ENCODE measurements at regions not wholly inside any gene's neighbourhood (a gene's known extent, or its start where the extent isn't known, plus 50 kb on each side); places are given as distances from the start of the nearest gene placed in this dataset.
"Not testable (repeated sequence)": the region's sequence is repeated elsewhere in the genome, so short reads cannot be mapped to it uniquely, and the experiment has no call there.

DNA sequence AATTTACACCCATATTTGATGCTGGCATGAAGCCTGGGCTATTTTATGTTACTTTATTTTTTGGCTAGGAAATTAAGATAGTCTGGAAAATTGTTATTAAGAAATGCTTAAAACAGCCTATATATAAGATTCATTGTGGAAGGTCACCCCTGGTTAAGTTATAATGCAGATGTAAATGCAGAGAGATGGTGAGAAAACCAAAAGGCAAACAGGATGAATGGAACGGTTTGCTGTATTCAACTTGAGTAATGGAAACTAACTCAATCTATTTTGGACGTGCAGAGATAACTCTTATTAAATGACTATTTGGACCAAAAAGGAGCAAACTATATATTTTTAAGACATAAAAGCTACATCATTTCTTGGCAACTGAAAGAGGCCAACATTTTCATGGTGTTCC lies 446.3 kb upstream of the FRG1 start:
- DNase-seq = no peak

DNA sequence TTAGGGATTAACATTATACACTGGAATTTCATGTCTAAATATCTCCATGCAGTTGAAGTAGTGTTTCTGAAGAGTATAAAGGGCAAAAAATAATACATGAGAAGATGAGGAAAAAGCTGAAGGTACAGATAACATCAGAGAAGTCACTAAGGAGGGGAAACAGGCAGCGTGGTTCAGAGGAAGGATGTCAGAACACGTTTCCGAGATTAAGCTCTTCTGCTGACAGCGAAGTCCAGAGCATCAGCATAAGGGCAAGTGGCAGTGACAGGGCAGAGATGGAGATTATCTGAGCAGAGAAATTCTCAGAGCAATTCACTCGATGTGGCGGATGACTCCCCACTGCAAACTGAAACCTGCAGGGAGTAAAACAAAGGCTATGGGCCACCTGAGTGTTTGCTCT lies 443.2 kb upstream of the FRG1 start:
- no peak for DNase-seq

DNA sequence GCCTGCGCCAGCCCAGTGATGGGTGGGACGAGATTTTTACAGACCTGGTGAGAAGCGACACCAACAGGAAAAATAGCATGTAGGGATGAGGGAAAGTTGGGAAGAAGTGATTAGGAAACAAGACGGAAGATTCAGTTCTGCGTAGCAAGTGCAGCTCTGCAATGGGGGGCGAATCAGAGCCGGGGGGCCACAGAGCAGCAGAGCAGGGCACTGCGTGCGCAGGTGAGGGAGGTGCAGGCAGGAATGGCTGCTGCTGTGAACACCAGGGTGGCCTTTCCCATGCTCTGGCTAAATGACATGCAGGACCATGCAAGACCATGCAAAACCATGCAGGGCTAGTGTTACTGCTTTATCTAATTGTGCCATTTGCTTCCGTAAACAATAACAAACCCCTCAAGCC lies 442.7 kb upstream of the FRG1 start:
- DNase-seq = no peak

DNA sequence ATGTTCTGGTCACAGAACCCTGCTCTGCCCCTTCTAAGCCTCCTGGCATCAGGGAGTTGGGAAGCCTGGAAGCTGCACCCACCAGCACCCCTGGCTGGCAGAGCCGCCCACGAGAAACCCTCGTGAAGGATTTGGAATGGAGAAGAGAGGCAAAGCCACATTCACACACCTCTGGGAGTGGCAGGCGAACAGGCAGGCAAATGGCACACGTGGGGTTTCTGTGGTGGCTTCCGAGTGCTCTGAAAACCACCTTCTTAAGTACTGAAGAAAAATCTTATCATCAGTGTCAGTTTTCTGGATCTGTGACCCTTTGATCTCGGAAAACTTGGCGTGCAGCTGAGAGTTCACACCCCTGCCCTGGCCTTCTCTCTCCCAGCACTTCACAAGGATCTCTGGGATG lies 442.2 kb upstream of the FRG1 start:
- DNase-seq = no peak

DNA sequence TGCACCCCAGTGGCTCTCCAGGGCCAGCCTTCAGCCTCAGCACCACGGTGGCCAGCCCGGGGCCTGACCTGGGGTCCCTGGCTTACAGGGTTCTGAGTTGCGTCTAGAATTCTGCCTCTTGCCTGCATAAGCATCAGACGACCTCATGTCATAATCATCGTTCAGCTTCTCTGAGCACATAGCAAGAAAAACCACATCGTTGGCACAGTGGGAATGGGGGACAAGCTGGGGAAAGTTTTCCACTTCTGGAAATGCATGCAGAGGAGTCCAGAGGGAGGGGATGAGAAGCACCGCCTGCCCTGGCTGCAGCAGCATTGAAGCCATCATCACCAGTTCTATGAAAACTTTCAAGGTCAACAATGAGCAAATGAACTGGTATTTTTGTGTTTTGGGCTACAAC lies 441.0 kb upstream of the FRG1 start:
- no peak for DNase-seq

DNA sequence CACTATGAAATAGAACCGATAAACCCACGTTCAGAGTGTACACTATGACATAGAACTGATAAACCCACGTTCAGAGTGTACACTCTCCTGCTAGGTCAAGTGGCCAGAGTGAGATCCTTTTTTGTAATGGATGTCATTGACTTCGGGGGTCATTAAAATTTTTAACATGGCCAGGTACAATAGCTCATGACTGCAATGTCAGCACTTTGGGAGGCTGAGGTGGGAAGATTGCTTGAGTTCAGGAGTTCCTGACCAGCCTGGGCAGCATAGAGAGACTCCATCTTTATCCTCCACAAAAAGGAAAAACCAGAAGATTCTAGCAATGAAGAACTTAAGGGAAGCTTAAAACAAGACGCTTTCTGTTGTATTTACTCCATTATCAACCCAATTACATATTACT lies 439.7 kb upstream of the FRG1 start:
- DNase-seq = no peak

DNA sequence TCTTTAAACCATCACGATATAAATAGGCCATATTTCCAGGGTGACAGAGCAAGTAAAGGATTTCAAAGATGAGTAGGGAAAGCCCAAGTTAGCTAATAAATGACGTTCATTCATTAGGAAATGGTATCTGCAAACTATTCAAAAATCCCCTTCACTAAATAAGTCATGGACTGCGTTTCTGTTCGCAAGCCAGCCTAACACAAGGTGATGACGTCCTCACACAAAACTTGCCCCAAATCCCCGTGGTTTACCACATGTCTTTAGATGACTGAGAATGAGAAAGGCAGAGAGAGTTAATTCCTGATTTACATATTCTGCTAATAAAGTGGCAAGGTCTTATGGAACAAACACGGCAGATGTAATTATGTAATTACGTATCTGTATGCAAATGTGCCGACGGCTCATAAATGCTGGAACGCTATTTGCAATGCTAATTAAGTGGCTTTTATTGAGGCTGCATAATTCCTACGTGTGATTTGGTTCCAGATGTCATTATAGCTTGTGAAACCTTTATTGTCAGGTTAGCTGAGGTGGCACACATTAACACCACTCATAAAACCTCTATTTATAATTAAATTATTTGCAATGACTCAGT lies 437.7 kb upstream of the FRG1 start:
- DNase-seq = no peak

DNA sequence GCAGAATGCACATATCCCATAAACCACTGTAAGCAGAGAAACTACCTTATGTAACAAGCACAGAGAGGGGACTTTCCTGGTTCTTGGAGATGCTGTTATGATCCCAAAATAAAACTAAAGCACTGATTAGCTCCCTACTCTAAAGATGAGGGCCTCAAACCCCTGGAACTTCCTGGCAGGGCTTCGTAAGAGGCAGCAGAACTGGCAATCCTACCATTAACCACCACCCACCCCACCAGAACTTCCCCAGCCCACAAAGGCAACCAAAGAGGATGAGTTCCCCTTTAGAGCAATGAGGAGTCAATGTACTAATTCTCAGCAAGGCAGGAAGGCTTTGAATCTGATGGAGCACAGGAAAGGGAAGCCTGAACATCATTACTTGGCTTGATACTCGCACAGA lies 436.5 kb upstream of the FRG1 start:
- no peak for DNase-seq

DNA sequence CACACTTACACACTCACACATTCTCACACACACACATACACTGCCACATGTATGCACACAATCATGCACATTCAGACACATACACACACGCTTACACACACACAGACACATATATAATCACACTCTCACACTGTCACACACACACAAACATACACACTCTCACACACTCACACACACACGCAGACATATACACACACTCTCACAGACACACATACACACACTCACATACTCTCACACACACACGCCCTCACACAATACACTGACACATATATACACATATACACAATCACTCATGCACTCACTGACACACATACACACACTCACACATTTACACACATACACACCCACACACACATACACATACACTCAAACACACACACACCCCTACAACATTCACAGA lies 435.3 kb upstream of the FRG1 start:
- no peak for DNase-seq

DNA sequence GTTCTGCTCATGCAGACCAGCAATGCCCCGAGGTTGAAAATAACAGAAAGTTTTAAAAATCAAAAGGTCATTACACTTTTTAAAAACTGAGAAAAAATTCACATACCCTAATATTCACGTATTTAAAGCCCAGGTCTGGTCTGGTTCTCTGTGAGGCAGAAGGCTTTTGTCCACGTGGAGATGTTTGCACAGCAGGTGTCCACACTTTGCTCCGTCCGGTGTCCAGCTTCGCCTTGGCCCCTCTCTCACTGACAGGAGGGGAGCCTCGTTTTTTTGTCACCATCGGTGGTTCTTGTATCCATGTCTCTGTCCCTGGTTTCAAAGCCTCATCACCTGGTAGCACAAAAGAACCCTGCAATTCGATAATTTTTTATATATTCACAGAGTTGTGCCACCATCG lies 434.6 kb upstream of the FRG1 start:
- no peak for DNase-seq

DNA sequence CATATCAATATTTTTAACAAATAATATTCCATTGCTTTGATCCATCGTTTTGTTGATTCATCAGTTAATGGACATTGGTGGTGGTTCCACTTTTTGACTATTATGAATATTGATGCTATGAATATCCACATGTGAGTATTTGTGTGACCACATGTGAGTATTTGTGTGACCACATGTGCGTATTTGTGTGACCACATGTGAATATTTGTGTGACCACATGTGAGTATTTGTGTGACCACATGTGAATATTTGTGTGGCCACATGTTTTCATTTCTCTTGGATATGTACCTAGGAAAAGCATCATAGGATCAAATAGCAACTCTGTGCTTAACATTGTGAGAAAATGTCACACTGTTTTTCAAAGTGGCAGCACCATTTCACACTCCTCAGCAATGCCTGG lies 433.6 kb upstream of the FRG1 start:
- no peak for DNase-seq

DNA sequence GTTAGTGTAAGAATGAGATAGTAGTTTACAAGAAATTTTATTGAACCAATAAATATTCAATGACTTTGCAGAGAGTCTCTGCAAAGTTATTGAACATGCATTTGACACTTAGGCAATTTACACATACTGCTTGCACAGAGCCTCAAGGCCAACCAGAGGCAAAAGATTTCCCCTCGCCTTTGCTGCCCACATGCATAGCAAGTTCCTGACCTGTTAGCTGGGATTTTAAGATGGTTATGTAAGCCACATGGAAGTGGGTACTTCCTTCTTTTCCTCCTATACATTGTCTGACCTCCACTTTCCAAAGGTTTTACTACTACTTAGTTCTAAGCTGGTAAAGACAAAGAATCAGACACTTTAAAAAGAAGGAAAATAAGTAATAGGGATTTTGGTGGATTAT lies 430.1 kb upstream of the FRG1 start:
- no peak for DNase-seq

DNA sequence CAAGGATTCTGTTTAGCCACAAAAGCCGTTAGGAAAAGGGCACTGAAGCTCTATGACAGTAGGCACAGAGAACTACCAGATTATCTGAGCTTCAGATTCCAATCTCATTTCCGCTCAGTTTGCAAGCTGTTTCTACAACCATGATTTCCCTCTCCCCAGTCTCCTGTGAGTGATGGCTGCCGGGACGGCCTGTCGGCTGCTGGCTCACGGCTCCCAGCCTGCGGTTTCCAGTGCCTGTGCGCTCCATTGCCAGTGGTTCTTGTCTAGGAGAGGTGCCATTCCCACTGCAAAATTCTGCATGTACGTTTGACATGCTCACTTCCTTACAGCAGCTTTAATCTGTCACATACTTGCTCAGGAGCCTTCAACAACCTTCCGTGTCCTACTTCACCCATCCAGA lies 429.1 kb upstream of the FRG1 start:
- DNase-seq = no peak

DNA sequence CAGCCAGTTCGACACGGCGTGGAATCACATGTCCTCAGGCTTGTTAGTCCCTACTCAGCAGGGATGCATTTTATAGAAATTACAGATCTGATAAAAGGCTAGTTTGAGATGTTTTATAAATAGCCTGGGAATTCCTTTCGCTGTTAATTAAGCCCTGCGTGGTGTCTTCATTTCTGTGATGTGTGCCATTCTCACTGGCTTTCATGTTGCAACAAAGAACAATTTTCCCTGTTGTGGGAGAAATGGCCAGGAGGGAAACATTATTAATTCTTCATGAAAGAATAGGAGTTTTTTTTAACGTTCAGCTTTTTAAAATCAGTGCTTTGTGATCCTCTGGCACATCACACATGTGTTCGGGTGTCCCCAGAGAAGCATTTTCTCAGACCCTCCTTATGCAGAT lies 427.3 kb upstream of the FRG1 start:
- no peak for DNase-seq

DNA sequence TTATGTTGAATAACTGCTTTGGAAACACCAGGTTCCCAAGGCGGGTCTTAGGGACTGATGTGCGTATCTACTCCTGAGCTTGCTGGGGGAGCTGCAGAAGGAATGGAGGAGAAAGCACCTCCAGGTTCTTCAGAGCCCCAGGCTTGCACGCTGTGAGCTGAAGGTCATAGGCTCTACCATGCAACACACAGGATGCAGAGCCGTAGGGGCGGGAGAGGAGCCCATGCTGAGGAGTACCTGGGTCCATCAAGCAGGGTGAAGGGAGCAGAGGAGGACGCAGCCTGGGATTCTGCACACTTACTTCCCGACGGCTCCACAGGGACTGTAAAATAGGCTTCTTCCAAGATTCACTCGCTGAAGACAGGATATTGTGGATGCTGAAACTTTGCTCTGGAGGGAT lies 426.5 kb upstream of the FRG1 start:
- DNase-seq = no peak

DNA sequence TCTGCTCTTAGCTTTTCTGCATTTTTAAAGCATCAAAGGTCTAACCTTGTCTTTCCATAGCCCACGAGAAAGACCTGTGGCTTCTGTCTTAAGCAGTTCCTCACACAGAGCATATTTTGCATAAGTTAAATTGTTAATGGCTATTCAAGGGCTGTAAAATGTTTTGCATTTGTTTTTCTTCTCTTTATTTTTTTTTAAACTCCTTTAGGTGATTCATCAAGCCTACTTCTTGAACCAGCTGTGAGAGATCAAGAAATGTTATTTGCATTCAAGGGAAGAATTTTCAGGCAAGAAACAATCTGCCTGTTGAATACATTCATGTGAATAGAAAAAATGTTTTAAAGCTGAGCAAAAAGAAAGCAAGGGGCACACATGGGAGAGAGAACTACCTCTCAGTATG lies 423.8 kb upstream of the FRG1 start:
- DNase-seq = no peak

DNA sequence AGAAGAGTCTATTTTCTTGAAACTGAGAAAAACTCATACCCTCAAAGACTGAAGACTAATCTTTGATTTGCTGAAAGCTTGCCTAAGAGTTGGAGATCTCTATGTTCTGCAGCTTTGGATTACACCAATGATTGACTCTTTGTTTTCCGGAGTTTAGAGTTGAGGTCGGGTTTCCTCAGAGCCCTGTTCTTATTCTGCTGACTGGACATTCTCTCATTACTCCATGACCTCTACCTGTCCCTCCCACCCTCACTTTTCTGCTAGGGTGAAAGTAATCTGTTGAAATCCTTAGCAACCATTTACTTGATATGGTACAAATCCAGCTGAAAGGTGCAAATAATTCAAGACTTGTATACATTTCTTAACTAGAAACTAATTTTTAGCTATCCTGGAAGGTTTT lies 421.5 kb upstream of the FRG1 start:
- no peak for DNase-seq

DNA sequence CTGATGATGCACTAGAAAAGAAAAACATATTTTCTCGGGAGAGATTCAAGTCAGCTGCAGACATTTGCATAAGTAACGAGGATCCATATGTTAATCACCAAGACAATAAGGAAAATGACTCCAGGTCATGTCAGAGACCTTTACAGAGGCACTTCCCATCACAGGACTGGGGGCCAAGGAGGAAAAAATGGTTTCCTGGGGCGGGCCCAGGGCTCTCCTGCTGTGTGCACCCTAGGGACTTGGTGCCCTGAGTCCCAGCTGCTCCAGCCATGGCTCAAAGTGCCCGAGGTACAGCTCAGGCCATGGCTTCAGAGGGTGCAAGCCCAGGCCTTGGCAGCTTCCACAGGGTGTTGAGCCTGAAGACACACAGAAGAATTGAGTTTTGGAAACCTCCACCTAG lies 415.4 kb upstream of the FRG1 start:
- DNase-seq = no peak

DNA sequence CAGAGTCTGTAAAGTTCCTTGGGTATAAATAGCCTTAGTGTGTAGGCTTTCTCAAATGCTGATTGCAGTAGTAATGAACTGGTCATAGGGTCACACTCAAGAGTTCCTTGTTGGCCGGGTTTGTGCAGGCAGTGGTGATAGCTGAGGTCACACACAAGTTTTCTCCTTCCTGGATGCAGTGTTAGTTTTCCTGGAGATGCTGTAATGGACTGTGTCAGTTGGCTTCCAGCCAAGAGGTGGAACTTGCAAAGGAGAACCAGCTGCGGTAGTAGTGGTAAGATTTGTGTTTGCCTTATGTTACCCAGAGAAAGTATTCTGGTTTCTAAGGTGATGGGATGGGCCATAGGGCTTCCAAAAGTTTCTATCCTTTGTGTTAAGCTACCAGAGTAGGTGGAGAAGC lies 409.8 kb upstream of the FRG1 start:
- no peak for DNase-seq

DNA sequence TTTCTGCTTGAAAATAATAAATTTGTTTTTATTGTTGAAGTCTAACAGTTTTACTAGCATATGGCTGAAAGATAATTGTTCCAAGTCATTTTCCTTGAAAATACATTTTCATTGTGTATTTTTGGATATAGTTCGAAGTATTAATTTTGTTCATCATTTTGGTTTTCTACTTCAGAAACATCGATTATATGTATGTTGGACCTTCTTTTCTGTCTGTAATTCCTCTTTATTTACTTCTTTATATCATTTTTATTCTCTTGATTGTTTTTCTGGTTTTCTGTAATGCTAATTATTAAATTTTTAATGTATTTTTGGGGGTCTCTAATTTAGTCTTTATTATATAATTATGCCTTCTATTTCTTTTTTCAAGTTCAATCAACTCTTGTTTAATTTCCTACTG lies 407.1 kb upstream of the FRG1 start:
- DNase-seq = no peak

DNA sequence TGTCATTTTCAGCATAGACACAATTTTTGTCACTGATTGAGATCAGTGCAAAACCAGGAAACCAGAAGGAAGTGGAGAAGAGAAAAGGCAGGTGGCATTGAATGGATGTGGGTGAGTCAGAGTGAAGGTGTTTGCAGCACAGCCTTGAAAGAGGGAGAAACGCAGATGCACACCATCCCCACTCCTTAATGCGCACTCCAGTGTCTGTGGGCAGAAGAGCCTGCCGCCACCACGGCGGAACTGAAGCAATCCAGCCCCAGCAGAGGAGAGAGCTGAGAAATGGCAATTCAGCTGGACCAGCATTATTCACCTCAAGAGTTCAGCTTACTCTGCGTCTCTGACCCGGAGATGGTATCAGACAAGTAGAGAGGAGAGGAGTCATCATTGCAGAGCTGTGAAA lies 393.1 kb upstream of the FRG1 start:
- no peak for DNase-seq

DNA sequence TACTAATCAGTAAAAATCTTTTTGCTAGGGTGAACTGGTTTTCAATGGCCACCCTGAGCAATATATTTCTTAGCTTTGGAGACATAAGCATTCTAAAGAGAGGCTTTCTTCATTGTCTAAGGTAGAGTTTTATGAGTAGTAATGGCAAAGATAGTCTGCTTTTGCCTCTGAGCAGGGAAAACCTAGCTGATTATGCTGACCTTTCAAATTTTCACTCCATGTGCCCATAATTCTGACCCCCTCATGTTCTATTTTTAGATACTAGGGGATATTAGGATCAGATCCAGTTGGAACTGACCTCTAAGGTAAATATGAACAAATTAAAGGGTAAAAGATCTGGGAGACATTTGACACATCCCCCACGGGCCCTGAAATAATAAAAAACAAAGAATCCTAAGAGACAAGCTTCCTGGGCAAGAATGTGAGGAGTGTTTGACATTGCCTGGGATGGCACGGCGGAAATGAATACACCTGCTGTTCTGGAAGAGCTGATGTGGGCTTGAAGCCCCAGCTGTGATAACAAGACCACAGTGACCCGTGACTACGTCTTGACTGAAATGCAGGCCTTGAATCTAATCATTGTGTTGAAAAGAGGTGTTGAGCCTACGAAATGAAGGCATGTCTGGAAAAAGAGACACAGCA lies 392.1 kb upstream of the FRG1 start:
- DNase-seq = no peak

DNA sequence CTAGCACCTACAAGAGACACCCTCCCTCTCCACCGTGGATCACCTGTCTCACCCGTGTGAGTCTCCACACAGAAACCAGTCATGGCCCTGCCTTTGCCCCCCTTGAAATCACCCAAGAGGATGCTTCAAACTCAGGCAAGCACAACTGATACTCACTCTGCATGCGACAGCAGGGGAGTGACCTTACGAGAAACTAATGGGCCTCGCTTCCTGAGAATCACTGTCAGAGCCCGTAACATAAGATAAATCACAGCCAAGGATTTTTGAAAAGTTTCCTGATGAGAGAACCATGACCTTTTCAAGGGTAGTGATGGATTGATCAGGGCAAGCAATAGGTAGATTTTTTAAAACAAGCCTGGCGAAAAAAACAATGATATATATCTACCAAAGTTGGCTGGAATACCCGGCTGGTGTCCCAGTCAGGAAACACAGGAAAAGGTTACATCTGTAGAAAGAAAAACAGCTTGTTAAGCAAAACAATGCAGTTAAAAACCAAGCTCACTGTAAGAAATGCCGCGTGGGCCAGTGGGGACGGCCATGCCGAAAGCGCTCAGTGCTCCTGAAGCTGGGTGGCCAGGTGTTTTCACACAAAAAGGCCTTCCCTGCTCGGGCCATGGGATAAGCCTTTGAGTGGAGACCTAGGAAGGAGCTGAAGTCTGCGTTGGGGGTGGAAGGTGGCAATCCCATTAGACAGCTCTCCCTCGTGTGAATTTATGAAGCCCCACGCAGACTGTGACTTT lies 388.6 kb upstream of the FRG1 start:
- not testable (repeated sequence) for DNase-seq

DNA sequence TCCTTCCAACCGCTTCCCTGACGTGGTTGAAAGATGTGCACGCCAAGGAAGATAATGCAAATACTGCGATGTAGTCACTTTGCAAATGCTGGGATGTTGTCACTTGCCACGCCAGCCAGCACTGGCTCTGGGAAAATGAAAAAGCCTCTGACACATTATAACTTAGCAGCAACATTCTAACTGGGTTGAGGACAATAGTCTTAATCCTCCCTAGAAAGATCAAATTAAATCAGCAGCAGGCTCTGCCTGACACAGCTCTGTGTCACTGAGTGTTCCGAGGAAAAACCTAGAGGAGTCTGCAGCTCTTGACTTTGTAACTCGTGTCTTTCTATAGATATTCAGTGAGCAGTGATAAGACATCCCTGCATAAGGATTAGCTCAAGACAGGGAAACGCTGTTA lies 380.1 kb upstream of the FRG1 start:
- not testable (repeated sequence) for DNase-seq

DNA sequence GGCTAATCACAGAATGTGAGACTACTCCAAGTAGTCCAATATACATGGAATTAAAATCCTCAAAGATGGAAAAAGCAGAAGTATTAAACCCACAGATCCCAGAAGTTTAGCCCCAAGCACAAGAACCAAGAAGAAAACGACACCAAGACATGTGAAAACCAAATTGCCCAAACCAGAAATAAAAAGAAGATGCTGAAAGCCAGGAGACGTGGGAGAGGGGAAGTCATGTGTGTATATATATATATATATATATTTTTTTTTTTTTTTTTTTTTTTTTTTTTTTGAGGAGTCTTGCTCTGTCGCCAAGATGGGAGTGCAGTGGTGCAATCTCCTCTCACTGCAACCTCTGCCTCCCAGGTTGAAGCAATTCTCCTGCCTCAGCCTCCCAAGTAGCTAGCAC lies 376.9 kb upstream of the FRG1 start:
- not testable (repeated sequence) for DNase-seq
